ENCODE measurements at regions not wholly inside any gene's neighbourhood (a gene's known extent, or its start where the extent isn't known, plus 50 kb on each side); places are given as distances from the start of the nearest gene placed in this dataset.

GRCh38 chr3:41102750-41103149, 96.6 kb upstream of the CTNNB1 start:
- no peaks in the 10 kb centered on the region for H3K4me1 ChIP-seq
- no peaks in the 10 kb centered on the region for H3K9me3 ChIP-seq
- in situ Hi-C loops (cut with MboI; ENCODE audit: low sequenced_read_pairs) = no loop called here
- no peak overlapping the region for H3K4me3 ChIP-seq
- H3K27me3 ChIP-seq (ENCODE audit: low read depth) = no peaks in the 10 kb centered on the region
- no peaks in the 10 kb centered on the region for H3K36me3 ChIP-seq (replicated peaks)
- no peak for DNase-seq (ENCODE audit: low spot score in 2 of 2)

- in situ Hi-C loops (cut with MboI; ENCODE audit: low sequenced_read_pairs) = no loop called here
- no peak for DNase-seq (ENCODE audit: low spot score in 2 of 2)
- Histone ChIP-seq H3K9me3 (no peaks in the 10 kb centered on the region), H3K27me3 (ENCODE audit: low read depth) (no peaks in the 10 kb centered on the region), H3K4me1 (no peaks in the 10 kb centered on the region), H3K4me3 (no peak overlapping the region), H3K36me3 (replicated peaks) (no peaks in the 10 kb centered on the region)
These were observed 96.1 kb upstream of the CTNNB1 start for GRCh38 chr3:41103200-41103599.

- Histone ChIP-seq H3K4me3 (no peak overlapping the region), H3K9me3 (no peaks in the 10 kb centered on the region), H3K27me3 (ENCODE audit: low read depth) (no peaks in the 10 kb centered on the region), H3K36me3 (replicated peaks) (no peaks in the 10 kb centered on the region), H3K4me1 (no peaks in the 10 kb centered on the region)
- in situ Hi-C loops (cut with MboI; ENCODE audit: low sequenced_read_pairs) = no loop called here
- DNase-seq (ENCODE audit: low spot score in 2 of 2) = no peak
These were observed 95.2 kb upstream of the CTNNB1 start for GRCh38 chr3:41104147-41104546.

GRCh38 chr3:41106691-41107090, 92.6 kb upstream of the CTNNB1 start:
- Histone ChIP-seq H3K36me3 (replicated peaks) (no peaks in the 10 kb centered on the region), H3K9me3 (no peaks in the 10 kb centered on the region), H3K27me3 (ENCODE audit: low read depth) (no peaks in the 10 kb centered on the region), H3K4me1 (no peaks in the 10 kb centered on the region), H3K4me3 (no peak overlapping the region)
- DNase-seq (ENCODE audit: low spot score in 2 of 2) = no peak
- in situ Hi-C loops (cut with MboI; ENCODE audit: low sequenced_read_pairs) = no loop called here

- no peak overlapping the region for H3K4me3 ChIP-seq
- no peaks in the 10 kb centered on the region for H3K36me3 ChIP-seq (replicated peaks)
- no peaks in the 10 kb centered on the region for H3K9me3 ChIP-seq
- DNase-seq (ENCODE audit: low spot score in 2 of 2) = no peak
- H3K27me3 ChIP-seq (ENCODE audit: low read depth) = no peaks in the 10 kb centered on the region
- H3K4me1 ChIP-seq = no peaks in the 10 kb centered on the region
- in situ Hi-C loops (cut with MboI; ENCODE audit: low sequenced_read_pairs) = no loop called here
These were observed 88.3 kb upstream of the CTNNB1 start for GRCh38 chr3:41111011-41111410.

- Histone ChIP-seq H3K27me3 (ENCODE audit: low read depth) (no peaks in the 10 kb centered on the region), H3K4me3 (no peak overlapping the region), H3K4me1 (no peaks in the 10 kb centered on the region), H3K36me3 (replicated peaks) (no peaks in the 10 kb centered on the region), H3K9me3 (no peaks in the 10 kb centered on the region)
- DNase-seq (ENCODE audit: low spot score in 2 of 2) = no peak
- in situ Hi-C loops (cut with MboI; ENCODE audit: low sequenced_read_pairs) = no loop called here
These were observed 86.8 kb upstream of the CTNNB1 start for GRCh38 chr3:41112466-41112865.

- no peak for DNase-seq (ENCODE audit: low spot score in 2 of 2)
- Histone ChIP-seq H3K36me3 (replicated peaks) (no peaks in the 10 kb centered on the region), H3K4me3 (no peak overlapping the region), H3K4me1 (no peaks in the 10 kb centered on the region), H3K27me3 (ENCODE audit: low read depth) (no peaks in the 10 kb centered on the region), H3K9me3 (no peaks in the 10 kb centered on the region)
- in situ Hi-C loops (cut with MboI; ENCODE audit: low sequenced_read_pairs) = no loop called here
These were observed 84.2 kb upstream of the CTNNB1 start for GRCh38 chr3:41115069-41115468.

GRCh38 chr3:41116851-41117250, 82.5 kb upstream of the CTNNB1 start:
- no peaks in the 10 kb centered on the region for H3K4me1 ChIP-seq
- no peak overlapping the region for H3K4me3 ChIP-seq
- DNase-seq (ENCODE audit: low spot score in 2 of 2) = no peak
- H3K27me3 ChIP-seq (ENCODE audit: low read depth) = no peaks in the 10 kb centered on the region
- in situ Hi-C loops (cut with MboI; ENCODE audit: low sequenced_read_pairs) = no loop called here
- H3K9me3 ChIP-seq = 0 out of 2 replicates have a peak, but pooled peaks cover 2% of the 10 kb centered on the region
- H3K36me3 ChIP-seq (replicated peaks) = no peaks in the 10 kb centered on the region

- H3K27me3 ChIP-seq (ENCODE audit: low read depth) = no peaks in the 10 kb centered on the region
- in situ Hi-C loops (cut with MboI; ENCODE audit: low sequenced_read_pairs) = no loop called here
- no peak overlapping the region for H3K4me3 ChIP-seq
- no peaks in the 10 kb centered on the region for H3K4me1 ChIP-seq
- H3K36me3 ChIP-seq (replicated peaks) = no peaks in the 10 kb centered on the region
- DNase-seq (ENCODE audit: low spot score in 2 of 2) = peak; percentile 7 to 64
- H3K9me3 ChIP-seq = 0 out of 2 replicates have a peak, but pooled peaks cover 2% of the 10 kb centered on the region
These were observed 81.9 kb upstream of the CTNNB1 start for GRCh38 chr3:41117398-41117870.

GRCh38 chr3:41118461-41119390, 80.6 kb upstream of the CTNNB1 start:
- no peak for DNase-seq (ENCODE audit: low spot score in 2 of 2)
- no peaks in the 10 kb centered on the region for H3K27me3 ChIP-seq (ENCODE audit: low read depth)
- no peak overlapping the region for H3K4me3 ChIP-seq
- H3K9me3 ChIP-seq = 0 out of 2 replicates have a peak, but pooled peaks cover 2% of the 10 kb centered on the region
- no peaks in the 10 kb centered on the region for H3K36me3 ChIP-seq (replicated peaks)
- in situ Hi-C loops (cut with MboI; ENCODE audit: low sequenced_read_pairs) = no loop called here
- H3K4me1 ChIP-seq = no peaks in the 10 kb centered on the region

- H3K9me3 ChIP-seq = 0 out of 2 replicates have a peak, but pooled peaks cover 2% of the 10 kb centered on the region
- in situ Hi-C loops (cut with MboI; ENCODE audit: low sequenced_read_pairs) = no loop called here
- H3K4me1 ChIP-seq = no peaks in the 10 kb centered on the region
- DNase-seq (ENCODE audit: low spot score in 2 of 2) = no peak
- no peak overlapping the region for H3K4me3 ChIP-seq
- H3K36me3 ChIP-seq (replicated peaks) = no peaks in the 10 kb centered on the region
- H3K27me3 ChIP-seq (ENCODE audit: low read depth) = no peaks in the 10 kb centered on the region
These were observed 78.8 kb upstream of the CTNNB1 start for GRCh38 chr3:41120460-41120859.

GRCh38 chr3:41125258-41125657, 74.0 kb upstream of the CTNNB1 start:
- Histone ChIP-seq H3K4me3 (no peak overlapping the region), H3K4me1 (no peaks in the 10 kb centered on the region), H3K9me3 (0 out of 2 replicates have a peak, but pooled peaks cover 2% of the 10 kb centered on the region), H3K27me3 (ENCODE audit: low read depth) (no peaks in the 10 kb centered on the region), H3K36me3 (replicated peaks) (no peaks in the 10 kb centered on the region)
- in situ Hi-C loops (cut with MboI; ENCODE audit: low sequenced_read_pairs) = no loop called here
- no peak for DNase-seq (ENCODE audit: low spot score in 2 of 2)

GRCh38 chr3:41126472-41126871, 72.8 kb upstream of the CTNNB1 start:
- Histone ChIP-seq H3K9me3 (no peaks in the 10 kb centered on the region), H3K36me3 (replicated peaks) (no peaks in the 10 kb centered on the region), H3K4me1 (no peaks in the 10 kb centered on the region), H3K4me3 (no peak overlapping the region), H3K27me3 (ENCODE audit: low read depth) (no peaks in the 10 kb centered on the region)
- no peak for DNase-seq (ENCODE audit: low spot score in 2 of 2)
- in situ Hi-C loops (cut with MboI; ENCODE audit: low sequenced_read_pairs) = no loop called here

- Histone ChIP-seq H3K27me3 (ENCODE audit: low read depth) (no peaks in the 10 kb centered on the region), H3K4me3 (no peak overlapping the region), H3K9me3 (no peaks in the 10 kb centered on the region), H3K36me3 (replicated peaks) (no peaks in the 10 kb centered on the region), H3K4me1 (no peaks in the 10 kb centered on the region)
- DNase-seq (ENCODE audit: low spot score in 2 of 2) = no peak
- in situ Hi-C loops (cut with MboI; ENCODE audit: low sequenced_read_pairs) = no loop called here
These were observed 72.3 kb upstream of the CTNNB1 start for GRCh38 chr3:41126961-41127360.
